H1 (cell line): ENCODE measurements at regions not wholly inside any gene's neighbourhood (a gene's known extent, or its start where the extent isn't known, plus 50 kb on each side); places are given as distances from the start of the nearest gene placed in this dataset.

Experiments used
- ATF2 ChIP-seq: IDR thresholded peaks from 2 replicates; pipeline ENCODE4 v1.6.1; 2012; ENCODE audit warnings: low read length, inconsistent platforms
- BACH1 ChIP-seq: IDR thresholded peaks from 2 replicates; pipeline ENCODE4 v1.6.1; 2012; ENCODE audit warnings: low read length, improper control_type of control experiment
- CHD7 ChIP-seq: fragments of 300-600 bp; sonication (generic); IDR thresholded peaks from 2 replicates; pipeline ENCODE4 v1.7.1; 2012; ENCODE audit warnings: low read length, moderate library complexity, mild to moderate bottlenecking, inconsistent platforms; ENCODE audit not compliant: insufficient replicate concordance
- KDM5A ChIP-seq: fragments of 200-600 bp; IDR thresholded peaks from 2 replicates; pipeline ENCODE4 v1.7.1; 2012; ENCODE audit warnings: mild to moderate bottlenecking, low read length, inconsistent platforms, mixed read lengths
- MAX ChIP-seq: IDR thresholded peaks from 2 replicates; pipeline ENCODE4 v1.6.1; 2012; ENCODE audit warnings: inconsistent platforms

GRCh38 chr9:13607481-13608441 is 328.3 kb upstream of the MPDZ start (continued):
- TF ChIP-seq ATF2 (no peak), KDM5A (no peak), MAX (no peak), BACH1 (no peak), CHD7 (no peak)
- TF ChIP-seq, all 59 proteins: peak for 0
